ENCODE measurements at regions not wholly inside any gene's neighbourhood (a gene's known extent, or its start where the extent isn't known, plus 50 kb on each side); places are given as distances from the start of the nearest gene placed in this dataset.
"Not testable (repeated sequence)": the region's sequence is repeated elsewhere in the genome, so short reads cannot be mapped to it uniquely, and the experiment has no call there.

DNA sequence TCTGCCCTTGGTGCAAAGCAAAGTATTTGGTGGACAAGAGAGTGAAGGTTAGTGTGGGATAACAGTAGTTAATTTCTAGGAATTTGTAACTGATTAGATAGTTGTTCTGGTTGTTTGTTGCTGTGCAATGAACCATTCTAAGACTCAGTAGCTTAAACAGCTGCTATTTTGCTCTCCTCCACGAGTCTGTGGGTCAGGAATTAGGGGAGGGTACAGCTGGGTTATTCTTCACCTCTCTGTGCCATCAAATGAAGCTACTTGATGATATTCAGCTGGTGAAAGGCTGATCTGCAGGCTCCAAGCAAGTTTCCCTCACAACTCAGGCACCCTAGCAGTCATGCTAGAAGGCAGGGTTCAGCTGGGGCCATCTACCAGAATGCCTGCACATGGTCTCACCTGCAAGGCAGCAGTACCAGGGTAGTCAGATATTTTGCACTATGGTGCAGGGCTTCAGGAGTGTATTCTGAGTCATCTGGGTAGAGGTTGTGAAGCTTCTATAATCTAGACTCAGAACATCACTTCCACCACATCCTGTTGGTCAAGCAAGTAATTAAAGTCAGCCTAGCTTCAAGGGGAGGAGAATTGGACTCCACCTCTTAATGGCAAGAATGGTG lies 159.5 kb upstream of the SLC28A3 start:
- in situ Hi-C loops (cut with MboI; ENCODE audit: low sequenced_read_pairs) = no loop called here

DNA sequence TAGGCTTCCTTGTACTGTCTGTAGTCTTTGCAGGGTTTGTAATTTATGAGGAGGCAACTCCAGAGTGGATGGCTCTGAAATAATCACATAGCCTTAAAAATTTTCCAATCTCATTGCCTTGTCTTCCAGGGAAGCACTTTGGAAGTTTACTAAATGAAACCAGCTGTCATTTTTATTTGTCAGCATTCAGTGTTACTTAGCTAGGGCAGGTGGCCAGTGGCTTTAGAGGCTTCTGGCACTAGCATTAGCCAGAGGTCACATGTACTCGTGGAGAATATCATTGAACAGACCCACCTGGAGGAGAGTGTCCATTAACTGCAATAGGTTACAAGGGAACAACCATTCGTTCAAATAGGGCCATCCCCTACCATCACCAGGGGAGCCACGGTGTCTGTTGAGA lies 160.3 kb upstream of the SLC28A3 start:
- in situ Hi-C loops (cut with MboI; ENCODE audit: low sequenced_read_pairs) = no loop called here

DNA sequence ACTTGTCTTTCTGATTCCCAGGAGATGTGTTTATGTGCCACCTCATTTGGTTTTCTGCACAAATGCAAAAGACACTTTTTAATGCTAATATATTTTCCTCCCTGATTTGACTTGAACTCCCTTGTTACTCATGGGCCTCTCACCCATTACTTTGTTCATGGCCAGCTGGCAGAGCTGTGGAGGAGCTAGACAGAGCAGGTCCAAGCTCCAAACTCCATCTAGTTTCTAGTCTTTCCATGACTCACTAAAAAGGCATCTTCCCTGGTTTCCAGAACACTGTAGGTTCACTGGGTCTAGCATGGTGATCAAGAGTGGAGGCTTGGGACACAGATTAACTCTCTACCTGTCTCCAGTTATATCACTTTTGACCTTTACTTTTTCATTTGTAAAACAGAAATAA lies 161.0 kb upstream of the SLC28A3 start:
- in situ Hi-C loops (cut with MboI; ENCODE audit: low sequenced_read_pairs) = no loop called here

DNA sequence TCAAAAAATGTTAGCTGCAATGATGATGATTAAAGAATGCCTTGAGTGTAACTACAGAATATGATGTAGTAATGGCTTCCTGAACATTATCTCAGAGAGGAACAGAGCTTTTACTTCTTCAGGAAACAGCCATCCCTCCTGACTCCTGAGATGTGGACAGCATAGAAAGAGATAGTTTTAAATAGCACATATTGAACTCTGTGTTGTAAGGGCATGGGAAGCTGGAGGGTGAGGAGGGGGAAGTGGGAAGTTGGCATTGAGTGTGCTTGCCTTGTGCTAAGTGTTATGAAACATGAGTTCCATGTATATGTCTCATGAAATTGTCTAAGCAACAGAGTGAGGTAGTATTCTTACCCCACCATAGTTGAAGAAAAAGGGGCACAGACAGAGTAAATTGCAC lies 161.5 kb upstream of the SLC28A3 start:
- in situ Hi-C loops (cut with MboI; ENCODE audit: low sequenced_read_pairs) = no loop called here

DNA sequence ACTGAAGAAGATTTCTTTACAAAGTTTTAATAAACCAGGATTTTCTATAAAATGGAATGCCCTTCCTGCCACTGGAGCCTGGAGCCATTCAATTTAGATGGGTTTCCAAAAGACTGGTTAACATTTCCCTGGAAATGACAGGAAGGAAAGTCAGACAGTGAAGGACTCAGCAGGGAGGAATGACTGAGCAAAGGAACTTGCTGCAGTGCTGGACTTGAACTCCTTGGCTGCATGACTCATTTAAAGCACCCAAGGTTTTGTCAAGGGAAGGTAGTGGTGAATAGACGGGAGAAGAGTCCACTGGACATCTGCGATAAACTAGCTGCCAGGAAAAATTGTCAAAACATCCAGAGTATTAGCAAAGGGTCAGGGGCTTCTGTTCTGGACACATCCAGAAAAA lies 163.8 kb upstream of the SLC28A3 start:
- in situ Hi-C loops (cut with MboI; ENCODE audit: low sequenced_read_pairs) = no loop called here

DNA sequence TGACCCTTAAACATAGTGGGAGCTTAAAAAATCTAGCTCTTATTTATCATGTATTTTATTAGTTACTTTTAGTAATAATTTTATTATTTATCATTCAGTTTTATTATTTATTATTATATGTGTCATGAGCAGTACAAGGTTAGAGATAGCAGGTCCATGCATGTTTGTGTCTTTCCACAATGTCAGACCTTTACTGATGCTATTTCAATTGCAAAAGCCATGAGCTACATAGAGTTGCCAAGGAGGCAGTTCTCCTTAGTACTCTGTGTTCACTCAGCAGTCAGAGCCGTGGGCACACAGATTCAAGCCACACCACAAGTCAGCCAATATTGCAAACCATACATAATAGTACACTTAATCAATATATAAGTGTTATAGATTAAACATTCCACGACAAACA lies 157.9 kb upstream of the NTRK2 start:
- in situ Hi-C loops (cut with MboI; ENCODE audit: low sequenced_read_pairs) = loop anchor here (10.0 kb wide), 1 partner anchor 63 kb away; no protein-coding TSS in a partner anchor

DNA sequence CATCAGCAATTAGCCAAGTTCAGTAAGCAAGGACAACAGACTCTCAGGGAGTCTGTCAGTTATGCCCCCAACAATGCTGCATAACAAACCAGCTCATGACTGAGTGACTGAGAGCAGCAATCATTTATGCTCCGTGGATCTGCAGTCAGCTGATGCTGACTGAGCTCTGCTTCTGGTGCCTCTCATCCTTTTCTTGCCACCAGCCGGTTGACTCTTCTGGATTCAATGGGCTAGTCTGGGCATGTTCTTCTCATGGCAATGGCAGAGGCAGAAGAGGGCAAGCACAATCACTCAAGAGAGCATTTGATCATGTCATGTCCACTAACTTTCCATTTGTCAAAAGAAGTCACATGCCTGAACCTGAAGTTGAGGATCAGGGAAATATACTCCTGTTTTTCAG lies 157.0 kb upstream of the NTRK2 start:
- in situ Hi-C loops (cut with MboI; ENCODE audit: low sequenced_read_pairs) = loop anchor here (10.0 kb wide), 1 partner anchor 62 kb away; no protein-coding TSS in a partner anchor

DNA sequence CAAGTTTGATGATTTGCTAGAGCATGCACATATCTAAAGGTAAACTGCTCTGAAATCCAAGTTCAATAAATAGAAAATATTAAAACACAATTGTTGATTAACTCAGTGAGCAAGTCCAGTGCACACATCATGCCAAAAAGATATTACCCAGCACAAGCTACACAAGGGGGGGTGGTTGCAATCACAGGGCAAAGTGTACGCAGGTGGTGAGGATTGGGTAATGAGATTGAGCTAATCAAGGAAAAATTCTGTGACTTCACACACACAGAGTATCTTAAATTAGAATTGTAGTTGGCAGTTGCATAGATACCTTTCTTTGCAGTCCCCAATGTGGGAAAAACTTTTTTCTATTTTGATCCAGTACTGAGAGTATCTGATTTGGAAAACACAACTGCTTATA lies 156.1 kb upstream of the NTRK2 start:
- in situ Hi-C loops (cut with MboI; ENCODE audit: low sequenced_read_pairs) = loop anchor here (10.0 kb wide), 1 partner anchor 61 kb away; no protein-coding TSS in a partner anchor

DNA sequence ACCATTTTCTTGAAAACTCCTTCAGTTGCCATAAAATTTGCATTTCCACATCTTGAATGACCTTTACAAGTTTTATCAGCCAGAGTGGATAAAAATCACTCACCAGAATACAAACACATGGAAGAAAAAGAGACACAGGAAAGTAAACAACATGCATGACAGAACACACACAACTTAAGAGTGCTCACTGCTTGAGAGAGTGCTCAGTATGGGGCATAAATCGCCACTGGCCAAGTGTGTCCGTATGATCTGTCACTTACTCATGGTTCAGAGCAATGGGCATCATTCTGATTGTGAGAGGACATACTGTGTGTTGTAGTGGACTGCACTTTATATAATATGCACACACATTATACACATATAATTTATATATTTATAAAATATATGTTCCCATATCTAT lies 155.6 kb upstream of the NTRK2 start:
- in situ Hi-C loops (cut with MboI; ENCODE audit: low sequenced_read_pairs) = loop anchor here (10.0 kb wide), 1 partner anchor 61 kb away; no protein-coding TSS in a partner anchor

DNA sequence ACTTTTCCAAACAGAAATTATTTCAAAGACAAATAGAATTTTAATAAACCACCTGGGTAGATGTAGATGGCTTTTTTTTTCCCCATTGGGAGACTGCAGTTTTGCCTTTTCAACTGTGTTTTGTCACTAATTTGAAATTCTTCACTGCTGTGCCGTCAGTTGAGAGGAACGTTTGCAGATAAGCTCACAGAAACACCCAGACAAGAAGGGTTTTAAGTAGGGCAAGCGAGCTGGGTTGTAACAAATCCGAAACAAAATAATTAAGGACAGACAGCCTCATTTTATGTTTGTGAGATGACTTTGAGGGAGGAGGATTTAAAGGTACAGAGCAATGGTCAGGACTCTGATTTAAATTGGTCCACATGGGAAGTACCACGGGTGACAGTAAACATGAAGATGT lies 155.1 kb upstream of the NTRK2 start:
- in situ Hi-C loops (cut with MboI; ENCODE audit: low sequenced_read_pairs) = loop anchor here (10.0 kb wide), 1 partner anchor 60 kb away; no protein-coding TSS in a partner anchor

DNA sequence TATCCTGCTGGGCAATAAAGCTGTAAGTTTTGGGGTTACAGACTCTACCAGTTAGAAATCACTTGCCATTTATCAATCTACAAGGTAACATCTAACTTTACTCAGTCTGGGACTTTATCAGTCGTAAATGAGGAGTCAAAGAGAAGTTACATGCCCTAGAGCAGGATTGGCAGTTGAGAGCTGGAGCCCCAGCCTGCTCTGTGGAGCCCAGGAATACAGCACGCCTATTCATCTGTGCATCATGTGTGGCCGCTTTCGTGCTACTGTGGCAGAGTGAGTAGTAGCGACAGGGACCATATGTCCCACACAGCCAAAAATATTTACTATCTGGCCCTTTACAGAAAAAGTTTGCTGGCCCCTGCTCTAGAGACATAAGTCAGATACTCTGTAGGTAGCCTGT lies 152.5 kb upstream of the NTRK2 start:
- in situ Hi-C loops (cut with MboI; ENCODE audit: low sequenced_read_pairs) = loop anchor here (10.0 kb wide), 1 partner anchor 58 kb away; no protein-coding TSS in a partner anchor

DNA sequence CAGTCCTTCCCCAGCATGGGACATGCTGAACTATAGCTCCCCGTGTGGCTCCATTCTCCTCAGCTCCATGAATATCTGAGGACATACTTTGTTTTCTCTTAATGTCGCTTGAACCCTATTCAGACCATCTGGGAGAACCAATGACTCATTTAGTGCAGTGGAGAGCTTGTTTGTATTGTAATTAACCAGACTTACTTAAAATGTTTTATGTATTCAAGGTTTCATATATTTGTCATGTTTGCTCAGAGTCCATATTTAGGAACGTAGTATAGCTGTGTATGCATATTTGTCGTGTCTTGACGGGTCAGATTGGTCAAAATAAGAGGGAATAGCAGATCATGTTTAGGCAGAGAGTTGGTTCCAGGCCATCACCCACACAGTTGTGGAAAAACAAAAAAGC lies 150.1 kb upstream of the NTRK2 start:
- in situ Hi-C loops (cut with MboI; ENCODE audit: low sequenced_read_pairs) = loop anchor here (10.0 kb wide), 1 partner anchor 55 kb away; no protein-coding TSS in a partner anchor

DNA sequence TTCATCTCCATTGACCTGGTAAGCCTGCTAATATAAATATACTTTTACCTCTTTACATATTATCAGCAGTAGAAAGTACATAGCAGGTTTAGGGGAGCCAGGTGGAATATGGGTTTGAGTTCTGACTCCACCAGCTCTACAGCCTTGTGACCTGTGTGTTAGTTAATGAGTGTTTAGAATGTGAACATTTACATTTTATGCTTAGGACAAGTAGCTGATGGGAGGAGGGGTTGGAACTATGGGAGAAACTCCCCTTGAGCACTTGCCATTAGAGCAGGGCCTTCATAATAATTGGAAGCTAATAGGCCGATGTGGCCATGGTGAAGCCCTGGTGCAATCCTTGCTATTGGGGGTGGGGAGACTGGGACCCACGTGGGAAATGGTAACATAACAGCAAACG lies 148.3 kb upstream of the NTRK2 start:
- in situ Hi-C loops (cut with MboI; ENCODE audit: low sequenced_read_pairs) = no loop called here

DNA sequence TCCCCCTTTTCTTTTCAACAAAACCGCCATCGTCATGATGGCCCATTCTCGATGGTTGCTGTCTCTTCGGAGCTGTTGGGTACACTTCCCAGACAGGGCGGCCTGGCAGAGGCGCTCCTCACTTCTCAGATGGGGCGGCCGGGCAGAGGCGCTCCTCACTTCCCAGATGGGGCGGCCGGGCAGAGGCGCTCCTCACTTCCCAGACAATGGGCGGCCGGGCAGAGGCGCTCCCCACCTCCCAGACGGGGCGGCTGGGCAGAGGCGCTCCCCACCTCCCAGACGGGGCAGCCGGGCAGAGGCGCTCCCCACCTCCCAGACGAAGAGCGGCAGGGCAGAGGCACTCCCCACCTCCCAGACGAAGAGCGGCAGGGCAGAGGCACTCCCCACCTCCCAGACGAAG lies 143.3 kb upstream of the NTRK2 start:
- in situ Hi-C loops (cut with MboI; ENCODE audit: low sequenced_read_pairs) = not testable (repeated sequence)

DNA sequence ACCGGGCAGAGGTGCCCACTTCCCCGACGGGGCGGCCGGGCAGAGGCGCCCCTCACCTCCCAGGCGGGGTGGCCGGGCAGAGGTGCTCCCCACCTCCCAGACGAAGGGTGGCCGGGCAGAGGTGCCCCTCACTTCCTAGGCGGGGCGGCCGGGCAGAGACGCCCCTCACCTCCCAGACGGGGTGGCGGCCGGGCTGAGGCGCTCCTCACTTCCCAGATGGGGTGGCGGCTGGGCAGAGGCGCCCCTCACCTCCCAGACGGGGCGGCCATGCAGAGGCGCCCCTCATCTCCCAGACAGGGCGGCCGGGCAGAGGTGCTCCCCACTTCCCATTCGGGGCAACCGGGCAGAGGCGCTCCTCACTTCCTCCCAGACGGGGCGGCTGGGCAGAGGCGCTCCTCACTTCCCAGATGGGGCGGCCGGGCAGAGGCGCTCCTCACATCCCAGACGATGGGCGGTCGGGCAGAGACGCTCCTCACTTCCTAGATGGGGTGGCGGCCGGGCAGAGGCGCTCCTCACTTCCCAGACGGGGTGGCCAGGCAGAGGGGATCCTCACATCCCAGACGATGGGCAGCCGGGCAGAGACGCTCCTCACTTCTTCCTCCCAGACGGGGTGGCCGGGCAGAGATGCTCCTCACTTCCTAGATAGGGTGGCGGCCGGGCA lies 142.3 kb upstream of the NTRK2 start:
- in situ Hi-C loops (cut with MboI; ENCODE audit: low sequenced_read_pairs) = not testable (repeated sequence)

DNA sequence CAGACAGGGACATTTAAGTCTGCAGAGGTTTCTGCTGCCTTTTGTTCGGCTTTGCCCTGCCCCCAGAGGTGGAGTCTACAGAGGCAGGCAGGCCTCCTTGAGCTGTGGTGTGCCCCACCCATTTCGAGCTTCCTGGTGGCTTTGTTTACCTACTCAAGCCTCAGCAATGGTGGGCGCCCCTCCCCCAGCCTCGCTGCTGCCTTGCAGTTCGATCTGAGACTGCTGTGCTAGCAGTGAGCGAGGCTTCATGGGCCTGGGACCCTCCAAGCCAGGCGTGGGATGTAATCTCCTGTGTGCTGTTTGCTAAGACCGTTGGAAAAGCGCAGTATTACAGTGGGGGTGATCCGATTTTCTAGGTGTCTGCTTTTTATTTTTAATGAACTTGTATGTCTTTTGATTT lies 133.6 kb upstream of the NTRK2 start:
- in situ Hi-C loops (cut with MboI; ENCODE audit: low sequenced_read_pairs) = not testable (repeated sequence)

DNA sequence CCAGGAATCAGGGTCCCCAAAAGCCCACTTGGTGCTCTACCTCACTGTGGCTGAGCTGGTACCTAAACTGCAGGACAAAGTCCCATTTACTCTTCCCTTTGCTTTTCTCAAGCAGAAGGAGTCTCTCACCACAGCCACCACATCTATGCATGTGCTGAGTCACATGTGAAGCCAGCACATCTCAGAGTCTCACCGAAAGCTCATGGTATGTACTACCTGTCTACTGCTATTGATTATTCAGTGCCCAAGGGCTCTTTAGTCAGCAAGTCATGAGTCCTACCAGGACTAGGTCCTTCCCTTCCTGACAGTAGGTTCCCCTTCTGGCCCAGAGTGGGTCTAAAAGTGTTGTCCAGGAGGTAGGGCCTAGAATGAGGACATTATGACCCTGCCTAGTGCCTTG lies 130.7 kb upstream of the NTRK2 start:
- in situ Hi-C loops (cut with MboI; ENCODE audit: low sequenced_read_pairs) = no loop called here

DNA sequence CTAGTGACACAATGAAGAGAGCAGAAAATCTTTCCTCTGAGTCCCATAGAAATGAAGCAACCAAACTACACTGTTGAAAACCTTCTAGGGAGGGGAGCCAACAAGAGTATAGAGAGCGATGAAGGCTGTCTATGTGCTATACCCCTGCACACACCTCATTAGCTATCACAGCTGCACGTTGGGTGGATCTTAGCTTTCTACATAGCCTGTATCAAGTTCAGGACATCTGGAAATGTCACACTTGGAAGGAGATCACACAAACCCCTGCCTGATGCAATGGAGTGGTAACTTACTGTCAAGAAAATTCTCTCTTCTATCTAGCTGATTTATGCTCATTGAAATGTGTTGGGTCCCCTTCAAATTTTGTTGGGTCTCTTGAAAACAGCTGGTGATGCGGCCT lies 127.0 kb upstream of the NTRK2 start:
- in situ Hi-C loops (cut with MboI; ENCODE audit: low sequenced_read_pairs) = no loop called here

DNA sequence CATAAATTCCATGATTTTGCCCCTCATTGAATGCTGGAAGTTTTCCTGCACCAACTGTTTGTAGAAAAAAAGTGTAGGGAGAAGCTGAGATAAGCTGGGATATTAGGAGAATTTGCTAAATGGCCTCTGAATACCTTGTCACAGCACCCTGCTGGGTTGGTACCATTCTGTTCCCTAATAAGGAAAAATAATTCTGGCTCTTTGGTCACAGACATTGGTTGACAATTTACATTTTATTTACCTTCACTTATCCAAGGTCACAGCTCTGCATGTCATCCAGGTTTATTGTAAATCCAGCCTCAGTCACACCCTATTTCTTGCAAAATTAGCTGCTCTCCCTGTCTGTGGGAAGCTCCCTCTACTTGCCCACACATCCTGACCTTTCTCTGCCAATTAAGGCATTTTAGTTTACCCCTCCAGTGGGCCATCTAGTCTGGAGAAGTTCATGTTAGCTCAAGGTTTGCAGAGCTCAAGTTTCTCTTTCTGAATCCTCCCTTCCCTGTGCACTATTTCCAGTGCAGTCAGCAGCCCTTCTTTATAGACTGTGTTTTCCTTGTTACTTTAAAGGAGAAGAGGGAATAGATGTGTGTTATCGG lies 115.4 kb upstream of the NTRK2 start:
- in situ Hi-C loops (cut with MboI; ENCODE audit: low sequenced_read_pairs) = no loop called here

DNA sequence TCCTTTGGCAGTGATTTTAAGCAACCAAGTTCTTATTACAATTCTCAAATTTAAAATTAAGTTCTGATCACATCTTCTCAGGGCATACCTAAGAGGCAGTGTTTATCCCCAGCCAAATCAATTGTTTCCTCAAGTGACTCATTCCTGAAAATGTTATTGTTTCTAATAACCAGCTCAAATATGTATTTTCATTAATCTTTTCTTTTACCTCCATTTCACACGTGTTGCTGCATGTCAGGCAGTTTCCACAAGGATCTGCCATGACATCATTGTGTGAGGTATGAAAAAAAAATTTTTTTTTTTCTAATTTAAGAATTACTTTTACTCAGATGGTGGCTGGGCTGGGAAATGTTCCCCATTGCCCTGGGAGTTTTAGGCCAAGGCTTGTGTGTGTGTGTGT lies 113.0 kb upstream of the NTRK2 start:
- in situ Hi-C loops (cut with MboI; ENCODE audit: low sequenced_read_pairs) = no loop called here

DNA sequence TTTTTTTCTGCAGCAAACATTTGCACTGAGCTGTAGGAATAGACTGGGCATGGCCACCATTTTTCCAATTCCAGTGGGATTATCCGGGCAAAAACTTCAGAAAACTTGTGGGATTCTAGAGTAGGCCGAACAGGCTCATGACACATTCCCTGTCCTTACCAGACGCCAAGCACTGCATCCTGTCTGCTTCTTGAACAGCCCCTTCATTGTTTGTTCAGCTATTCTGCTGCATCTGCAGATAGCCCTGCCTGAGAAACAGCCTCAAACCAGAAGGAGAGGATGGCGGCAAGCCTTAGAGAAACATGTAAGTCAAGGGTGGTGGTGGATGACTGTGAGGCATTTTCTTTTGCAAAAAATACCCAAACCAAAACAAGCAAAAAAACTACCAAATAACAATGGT lies 111.8 kb upstream of the NTRK2 start:
- in situ Hi-C loops (cut with MboI; ENCODE audit: low sequenced_read_pairs) = no loop called here

DNA sequence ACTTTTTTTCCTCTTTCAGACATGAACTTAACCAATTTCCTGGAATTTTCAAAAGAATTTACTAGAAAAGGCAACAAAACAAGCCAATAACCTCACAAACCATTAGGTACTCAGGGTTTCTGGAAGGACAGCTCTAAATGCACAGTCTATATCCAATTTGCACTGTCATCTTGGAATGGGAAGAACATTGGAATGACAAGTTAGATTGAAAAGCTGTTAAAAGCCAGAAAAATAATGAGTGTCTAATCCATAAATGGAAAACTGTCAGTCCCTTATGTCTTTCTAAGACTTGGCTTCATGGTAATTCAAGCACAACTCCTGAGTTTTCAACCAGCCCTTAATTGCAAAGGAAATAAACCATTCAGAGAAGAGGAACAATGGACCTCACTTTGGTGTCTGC lies 105.8 kb upstream of the NTRK2 start:
- in situ Hi-C loops (cut with MboI; ENCODE audit: low sequenced_read_pairs) = no loop called here

Data from HL-60/S4 (cell line).